ENCODE measurements at regions not wholly inside any gene's neighbourhood (a gene's known extent, or its start where the extent isn't known, plus 50 kb on each side); places are given as distances from the start of the nearest gene placed in this dataset.

DNA sequence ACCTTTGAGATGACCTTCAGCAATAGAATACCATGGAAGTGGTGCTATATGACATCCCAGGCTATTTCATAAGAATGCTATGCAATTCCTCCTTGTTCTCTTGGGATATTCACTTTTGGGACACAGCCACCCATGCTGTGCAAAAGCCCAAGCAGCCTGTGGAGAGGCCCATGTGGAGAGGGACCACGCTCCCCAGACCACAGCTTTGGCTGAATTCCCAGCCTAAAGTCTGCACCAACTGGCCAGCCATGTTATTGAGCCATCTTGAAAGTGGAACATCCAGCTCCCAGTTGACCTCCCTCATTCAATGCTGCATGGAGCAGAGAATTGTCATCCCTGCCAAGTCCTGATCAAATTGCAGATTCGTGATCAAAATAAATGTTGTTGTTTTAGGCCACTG lies 275.1 kb downstream of the SUDS3 start (continued):
- TF ChIP-seq, protein P1, sequence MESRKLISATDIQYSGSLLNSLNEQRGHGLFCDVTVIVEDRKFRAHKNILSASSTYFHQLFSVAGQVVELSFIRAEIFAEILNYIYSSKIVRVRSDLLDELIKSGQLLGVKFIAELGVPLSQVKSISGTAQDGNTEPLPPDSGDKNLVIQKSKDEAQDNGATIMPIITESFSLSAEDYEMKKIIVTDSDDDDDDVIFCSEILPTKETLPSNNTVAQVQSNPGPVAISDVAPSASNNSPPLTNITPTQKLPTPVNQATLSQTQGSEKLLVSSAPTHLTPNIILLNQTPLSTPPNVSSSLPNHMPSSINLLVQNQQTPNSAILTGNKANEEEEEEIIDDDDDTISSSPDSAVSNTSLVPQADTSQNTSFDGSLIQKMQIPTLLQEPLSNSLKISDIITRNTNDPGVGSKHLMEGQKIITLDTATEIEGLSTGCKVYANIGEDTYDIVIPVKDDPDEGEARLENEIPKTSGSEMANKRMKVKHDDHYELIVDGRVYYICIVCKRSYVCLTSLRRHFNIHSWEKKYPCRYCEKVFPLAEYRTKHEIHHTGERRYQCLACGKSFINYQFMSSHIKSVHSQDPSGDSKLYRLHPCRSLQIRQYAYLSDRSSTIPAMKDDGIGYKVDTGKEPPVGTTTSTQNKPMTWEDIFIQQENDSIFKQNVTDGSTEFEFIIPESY (IDR thresholded peaks at IDR 0.05; ENCODE audit: extremely low read depth, insufficient replicate concordance, low read length), result no peak
- no peak for TF ChIP-seq SIN3A (IDR thresholded peaks at IDR 0.05; ENCODE audit: low read depth)
- TF ChIP-seq, protein P2, sequence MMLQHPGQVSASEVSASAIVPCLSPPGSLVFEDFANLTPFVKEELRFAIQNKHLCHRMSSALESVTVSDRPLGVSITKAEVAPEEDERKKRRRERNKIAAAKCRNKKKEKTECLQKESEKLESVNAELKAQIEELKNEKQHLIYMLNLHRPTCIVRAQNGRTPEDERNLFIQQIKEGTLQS (IDR thresholded peaks at IDR 0.05), result no peak
- TF ChIP-seq SP1 (IDR thresholded peaks at IDR 0.05; ENCODE audit: low read depth), result no peak
- no peak for TF ChIP-seq SRF (IDR thresholded peaks at IDR 0.05; ENCODE audit: low read depth)

DNA sequence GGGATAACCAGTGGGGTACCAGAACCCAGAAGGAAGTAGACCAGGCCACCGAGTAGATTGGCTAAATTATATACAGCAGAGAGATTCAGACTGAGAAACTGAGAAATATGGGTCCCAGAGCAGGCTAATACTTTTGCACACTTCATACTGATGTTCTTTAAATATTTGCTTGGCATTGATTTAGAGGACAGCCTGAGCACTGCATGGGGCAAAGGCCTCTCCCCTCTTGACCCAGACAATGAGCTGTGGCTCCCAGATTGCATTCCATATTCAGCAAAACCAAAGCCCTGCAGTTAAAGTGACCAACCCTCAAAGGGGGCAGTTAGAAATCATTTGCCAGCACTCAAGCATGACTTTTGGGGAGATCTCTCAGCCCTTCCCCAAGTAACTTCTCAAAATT lies 279.2 kb downstream of the SUDS3 start:
- Histone ChIP-seq H3K27me3 (ENCODE audit: insufficient read depth, low read length) (peaks cover 5% of the 10 kb centered on the region; the same call in 1 of the 2 replicates), H3K9ac (ENCODE audit: low read length) (no peak overlapping the region), H3K9me2 (ENCODE audit: insufficient read depth) (no peaks in the 10 kb centered on the region), H4K20me1 (ENCODE audit: insufficient read depth) (no peaks in the 10 kb centered on the region), H3K4me1 (ENCODE audit: control insufficient read depth in 1 of 2, insufficient read depth in 2 of 2, low read length in 2 of 2) (no peaks in the 10 kb centered on the region), H3K4me3 (replicated peaks in 1 of 2; ENCODE audit: low read depth in 1 of 2, low read length in 2 of 2) (no peak overlapping the region), H3K36me3 (ENCODE audit: control insufficient read depth in 1 of 2, insufficient read depth in 2 of 2, low read length in 2 of 2) (no peaks in the 10 kb centered on the region), H3K79me2 (ENCODE audit: insufficient read depth, low read length) (no peaks in the 10 kb centered on the region), H3K4me2 (ENCODE audit: low read length) (no peak overlapping the region), H3K27ac (ENCODE audit: low read depth, low read length) (no peak overlapping the region), H2AFZ (ENCODE audit: low read depth, low read length, poor library complexity, severe bottlenecking) (no peak overlapping the region), H3K9me3 (ENCODE audit: control insufficient read depth in 1 of 2, insufficient read depth in 1 of 2, low read depth in 1 of 2, low read length in 2 of 2) (no peaks in the 10 kb centered on the region)
- POLR2A ChIA-PET, result no interaction called here
- ATAC-seq (no peak), DNase-seq (ENCODE audit: low read depth, low spot score) (no peak)
- RAD21 ChIA-PET (ENCODE audit: low non-redundant PET in 1 of 2, low total read pairs in 2 of 2, uncharacterized antibody in 2 of 2, unreplicated experiment in 2 of 2), result no interaction called here
- CTCF ChIA-PET, result no interaction called here
- no TSS peak for BruUV-seq (replicated peaks)
- intact Hi-C loops (cut with micrococcal nuclease), result no loop called here
- TF ChIP-seq RAD21 (IDR thresholded peaks at IDR 0.05; ENCODE audit: low read depth) (no peak), CEBPB (IDR thresholded peaks at IDR 0.05; ENCODE audit: low read depth) (no peak), EZH2 (IDR thresholded peaks at IDR 0.05) (no peak), POLR2AphosphoS5 (IDR thresholded peaks at IDR 0.05; ENCODE audit: low read depth, low read length) (no peak), EGR1 (IDR thresholded peaks at IDR 0.05; ENCODE audit: low read depth) (no peak), SIN3A (IDR thresholded peaks at IDR 0.05; ENCODE audit: low read depth) (no peak), ZFX (IDR thresholded peaks at IDR 0.05) (no peak), EZH2phosphoT487 (IDR thresholded peaks at IDR 0.05; ENCODE audit: borderline replicate concordance) (no peak), POLR2A (IDR thresholded peaks at IDR 0.05; ENCODE audit: borderline replicate concordance, extremely low read depth, insufficient read depth, insufficient read length) (no peak), YY1 (IDR thresholded peaks at IDR 0.05; ENCODE audit: extremely low read depth, insufficient replicate concordance, low read depth, low read length) (no peak), JUND (IDR thresholded peaks at IDR 0.05) (no peak)
- TF ChIP-seq, protein P3, sequence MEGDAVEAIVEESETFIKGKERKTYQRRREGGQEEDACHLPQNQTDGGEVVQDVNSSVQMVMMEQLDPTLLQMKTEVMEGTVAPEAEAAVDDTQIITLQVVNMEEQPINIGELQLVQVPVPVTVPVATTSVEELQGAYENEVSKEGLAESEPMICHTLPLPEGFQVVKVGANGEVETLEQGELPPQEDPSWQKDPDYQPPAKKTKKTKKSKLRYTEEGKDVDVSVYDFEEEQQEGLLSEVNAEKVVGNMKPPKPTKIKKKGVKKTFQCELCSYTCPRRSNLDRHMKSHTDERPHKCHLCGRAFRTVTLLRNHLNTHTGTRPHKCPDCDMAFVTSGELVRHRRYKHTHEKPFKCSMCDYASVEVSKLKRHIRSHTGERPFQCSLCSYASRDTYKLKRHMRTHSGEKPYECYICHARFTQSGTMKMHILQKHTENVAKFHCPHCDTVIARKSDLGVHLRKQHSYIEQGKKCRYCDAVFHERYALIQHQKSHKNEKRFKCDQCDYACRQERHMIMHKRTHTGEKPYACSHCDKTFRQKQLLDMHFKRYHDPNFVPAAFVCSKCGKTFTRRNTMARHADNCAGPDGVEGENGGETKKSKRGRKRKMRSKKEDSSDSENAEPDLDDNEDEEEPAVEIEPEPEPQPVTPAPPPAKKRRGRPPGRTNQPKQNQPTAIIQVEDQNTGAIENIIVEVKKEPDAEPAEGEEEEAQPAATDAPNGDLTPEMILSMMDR (IDR thresholded peaks at IDR 0.05 in 2 of 3, conservative IDR thresholded peaks at IDR 0.05 in 1 of 3; ENCODE audit: borderline replicate concordance in 1 of 3, insufficient read depth in 1 of 3, low read depth in 2 of 3, low read length in 2 of 3), result no peak
- TF ChIP-seq, protein P2 (IDR thresholded peaks at IDR 0.05), result no peak
- TF ChIP-seq, protein P4, sequence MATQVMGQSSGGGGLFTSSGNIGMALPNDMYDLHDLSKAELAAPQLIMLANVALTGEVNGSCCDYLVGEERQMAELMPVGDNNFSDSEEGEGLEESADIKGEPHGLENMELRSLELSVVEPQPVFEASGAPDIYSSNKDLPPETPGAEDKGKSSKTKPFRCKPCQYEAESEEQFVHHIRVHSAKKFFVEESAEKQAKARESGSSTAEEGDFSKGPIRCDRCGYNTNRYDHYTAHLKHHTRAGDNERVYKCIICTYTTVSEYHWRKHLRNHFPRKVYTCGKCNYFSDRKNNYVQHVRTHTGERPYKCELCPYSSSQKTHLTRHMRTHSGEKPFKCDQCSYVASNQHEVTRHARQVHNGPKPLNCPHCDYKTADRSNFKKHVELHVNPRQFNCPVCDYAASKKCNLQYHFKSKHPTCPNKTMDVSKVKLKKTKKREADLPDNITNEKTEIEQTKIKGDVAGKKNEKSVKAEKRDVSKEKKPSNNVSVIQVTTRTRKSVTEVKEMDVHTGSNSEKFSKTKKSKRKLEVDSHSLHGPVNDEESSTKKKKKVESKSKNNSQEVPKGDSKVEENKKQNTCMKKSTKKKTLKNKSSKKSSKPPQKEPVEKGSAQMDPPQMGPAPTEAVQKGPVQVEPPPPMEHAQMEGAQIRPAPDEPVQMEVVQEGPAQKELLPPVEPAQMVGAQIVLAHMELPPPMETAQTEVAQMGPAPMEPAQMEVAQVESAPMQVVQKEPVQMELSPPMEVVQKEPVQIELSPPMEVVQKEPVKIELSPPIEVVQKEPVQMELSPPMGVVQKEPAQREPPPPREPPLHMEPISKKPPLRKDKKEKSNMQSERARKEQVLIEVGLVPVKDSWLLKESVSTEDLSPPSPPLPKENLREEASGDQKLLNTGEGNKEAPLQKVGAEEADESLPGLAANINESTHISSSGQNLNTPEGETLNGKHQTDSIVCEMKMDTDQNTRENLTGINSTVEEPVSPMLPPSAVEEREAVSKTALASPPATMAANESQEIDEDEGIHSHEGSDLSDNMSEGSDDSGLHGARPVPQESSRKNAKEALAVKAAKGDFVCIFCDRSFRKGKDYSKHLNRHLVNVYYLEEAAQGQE (IDR thresholded peaks at IDR 0.05; ENCODE audit: low read depth), result no peak

All from HCT116 (cell line).